GM12872 (cell line): ENCODE measurements at regions not wholly inside any gene's neighbourhood (a gene's known extent, or its start where the extent isn't known, plus 50 kb on each side); places are given as distances from the start of the nearest gene placed in this dataset.

Source experiments
- TF ChIP-seq, protein P1 (sequence below): IDR thresholded peaks from 3 replicates; pipeline ENCODE4 v1.5.1; 2011; ENCODE audit warnings: low read depth, mild to moderate bottlenecking, low read length, moderate library complexity; ENCODE audit not compliant: insufficient read depth

GRCh38 chr1:215002471-215002870 is 80.1 kb upstream of the KCNK2 start:
- TF ChIP-seq, protein P1, sequence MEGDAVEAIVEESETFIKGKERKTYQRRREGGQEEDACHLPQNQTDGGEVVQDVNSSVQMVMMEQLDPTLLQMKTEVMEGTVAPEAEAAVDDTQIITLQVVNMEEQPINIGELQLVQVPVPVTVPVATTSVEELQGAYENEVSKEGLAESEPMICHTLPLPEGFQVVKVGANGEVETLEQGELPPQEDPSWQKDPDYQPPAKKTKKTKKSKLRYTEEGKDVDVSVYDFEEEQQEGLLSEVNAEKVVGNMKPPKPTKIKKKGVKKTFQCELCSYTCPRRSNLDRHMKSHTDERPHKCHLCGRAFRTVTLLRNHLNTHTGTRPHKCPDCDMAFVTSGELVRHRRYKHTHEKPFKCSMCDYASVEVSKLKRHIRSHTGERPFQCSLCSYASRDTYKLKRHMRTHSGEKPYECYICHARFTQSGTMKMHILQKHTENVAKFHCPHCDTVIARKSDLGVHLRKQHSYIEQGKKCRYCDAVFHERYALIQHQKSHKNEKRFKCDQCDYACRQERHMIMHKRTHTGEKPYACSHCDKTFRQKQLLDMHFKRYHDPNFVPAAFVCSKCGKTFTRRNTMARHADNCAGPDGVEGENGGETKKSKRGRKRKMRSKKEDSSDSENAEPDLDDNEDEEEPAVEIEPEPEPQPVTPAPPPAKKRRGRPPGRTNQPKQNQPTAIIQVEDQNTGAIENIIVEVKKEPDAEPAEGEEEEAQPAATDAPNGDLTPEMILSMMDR = no peak

GRCh38 chr1:215003686-215004085 is 78.9 kb upstream of the KCNK2 start:
- TF ChIP-seq, protein P1 = no peak

DNA sequence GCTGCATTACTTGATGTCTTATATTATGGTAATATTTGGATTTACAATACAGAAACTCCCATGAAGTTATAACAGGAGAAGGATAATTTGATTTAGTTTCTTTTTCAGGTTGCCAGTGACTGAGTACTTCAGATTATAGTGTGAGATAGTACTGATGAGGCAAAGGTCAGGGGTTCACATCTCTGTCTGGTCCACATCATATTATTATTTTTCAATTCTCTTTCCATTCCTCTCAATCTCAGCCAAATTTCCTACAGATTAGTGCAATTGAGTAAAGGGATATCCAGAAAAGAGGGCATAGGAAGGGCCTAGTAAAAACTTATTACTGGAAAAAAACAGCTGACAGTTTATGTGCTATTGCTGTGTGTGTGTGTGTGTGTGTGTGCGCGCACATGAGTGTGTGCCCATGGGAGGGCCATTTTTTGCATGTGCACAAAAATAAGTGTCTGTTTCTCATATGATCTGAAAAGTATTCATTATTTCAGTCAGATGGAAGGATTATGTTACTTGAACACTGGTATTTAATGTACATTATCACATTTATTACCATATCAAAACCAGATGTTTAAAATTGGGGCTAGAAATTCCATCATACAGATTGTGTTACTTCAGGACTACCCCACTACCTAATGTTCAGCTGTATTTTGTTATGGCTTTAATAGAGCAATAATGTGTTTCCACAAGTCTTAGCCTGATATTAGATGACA is 78.3 kb upstream of the KCNK2 start:
- TF ChIP-seq, protein P1 = no peak

- TF ChIP-seq, protein P1 = no peak
Observed at GRCh38 chr1:215005078-215005477, 77.5 kb upstream of the KCNK2 start.

DNA sequence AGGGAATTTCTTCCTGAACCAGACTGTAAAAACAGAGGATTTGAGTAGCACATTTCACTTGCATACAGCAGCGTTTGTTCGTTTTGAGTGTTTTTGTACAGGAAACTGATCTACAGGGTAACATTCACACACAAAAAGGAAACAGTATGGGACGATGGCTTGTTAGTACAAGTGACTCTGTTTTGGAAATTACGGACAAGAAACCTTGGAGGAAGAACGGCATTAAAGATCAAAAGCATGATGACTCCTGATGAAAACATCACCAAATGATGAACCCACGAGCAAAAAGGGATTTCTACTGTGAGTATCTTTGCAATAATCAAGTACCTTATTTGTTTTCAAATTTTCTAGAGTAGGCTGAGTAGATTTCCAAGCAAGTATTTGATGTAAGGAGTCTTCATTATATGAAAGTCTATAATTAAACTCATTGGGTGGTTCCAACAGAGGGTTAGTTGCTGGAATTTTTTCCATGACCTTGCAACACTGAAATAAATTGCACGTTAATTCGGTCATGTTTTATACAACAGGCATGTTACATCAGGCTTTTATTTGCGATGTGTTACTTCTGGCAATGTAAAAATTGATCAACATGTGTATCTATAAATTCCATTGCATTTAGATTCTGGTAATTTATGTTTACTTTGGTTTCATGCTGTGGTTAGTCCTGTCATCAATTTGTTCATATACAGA is 76.7 kb upstream of the KCNK2 start:
- TF ChIP-seq, protein P1 = no peak

DNA sequence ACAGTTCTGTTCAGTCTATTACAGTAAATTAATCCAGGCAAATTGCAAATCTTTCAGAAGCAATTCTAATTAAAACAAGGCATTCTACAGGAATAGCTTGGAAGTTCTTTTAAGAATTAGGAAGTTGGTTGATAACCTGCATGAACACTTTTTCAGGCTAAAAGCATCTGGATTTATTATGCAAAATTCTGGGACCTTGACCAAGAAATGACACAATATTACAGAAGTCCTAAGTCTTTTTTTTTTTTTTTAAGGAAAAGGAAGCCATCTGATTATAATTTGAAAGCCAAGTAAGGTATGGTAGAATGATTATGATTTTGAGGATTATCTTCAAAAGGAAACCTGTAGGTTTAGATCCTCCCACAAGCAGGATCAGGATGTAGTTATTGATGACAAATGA is 74.7 kb upstream of the KCNK2 start:
- TF ChIP-seq, protein P1 = no peak

DNA sequence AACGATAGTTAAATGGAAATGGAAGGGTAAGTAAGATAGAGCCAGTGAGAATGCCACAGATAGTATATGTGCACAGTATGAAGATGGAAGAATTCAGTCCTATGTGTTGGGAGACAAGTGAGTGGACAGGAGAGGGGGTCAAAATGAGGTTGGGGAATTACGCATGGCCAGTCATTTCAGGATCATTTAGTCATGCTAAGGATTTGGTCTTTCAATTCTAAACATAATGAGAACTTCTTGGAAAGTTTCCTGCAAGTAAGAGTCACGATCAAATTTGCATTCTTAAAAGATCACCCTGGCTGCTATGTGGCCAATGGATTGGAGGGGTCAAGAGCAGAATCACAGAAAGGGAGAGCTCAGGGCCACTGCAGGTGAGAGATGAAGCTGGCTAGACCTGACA is 64.0 kb upstream of the KCNK2 start:
- TF ChIP-seq, protein P1 = no peak
